GM18517 (cell line): ENCODE measurements at regions not wholly inside any gene's neighbourhood (a gene's known extent, or its start where the extent isn't known, plus 50 kb on each side); places are given as distances from the start of the nearest gene placed in this dataset.

Source experiments
- ATAC-seq: cut with Tn5 transposase; IDR thresholded peaks from one replicate; pipeline ENCODE4 v1.9.1; 2021; ENCODE audit warnings: mild to moderate bottlenecking, moderate library complexity; ENCODE audit not compliant: unreplicated experiment

DNA sequence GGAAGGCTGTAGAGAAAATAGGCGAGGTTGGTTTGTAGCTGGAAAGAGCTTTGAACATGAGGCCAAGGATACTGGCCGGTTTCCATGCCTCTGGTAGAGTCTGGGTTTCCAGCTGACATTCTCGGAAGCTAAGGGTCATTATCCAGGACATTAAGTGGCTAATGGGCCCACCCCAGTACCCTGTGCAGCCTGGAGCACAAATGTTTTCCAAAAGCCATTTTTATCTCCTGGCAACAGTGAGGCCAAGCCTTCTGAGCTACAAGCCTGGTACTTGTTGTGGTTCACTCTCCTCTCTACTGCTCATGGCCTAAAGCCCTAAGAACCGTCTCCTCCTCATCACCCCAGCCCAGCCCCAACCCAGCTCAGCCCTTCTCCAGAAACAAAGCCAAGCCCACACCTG lies 122.9 kb downstream of the DMRTA2 start:
- ATAC-seq = no peak

DNA sequence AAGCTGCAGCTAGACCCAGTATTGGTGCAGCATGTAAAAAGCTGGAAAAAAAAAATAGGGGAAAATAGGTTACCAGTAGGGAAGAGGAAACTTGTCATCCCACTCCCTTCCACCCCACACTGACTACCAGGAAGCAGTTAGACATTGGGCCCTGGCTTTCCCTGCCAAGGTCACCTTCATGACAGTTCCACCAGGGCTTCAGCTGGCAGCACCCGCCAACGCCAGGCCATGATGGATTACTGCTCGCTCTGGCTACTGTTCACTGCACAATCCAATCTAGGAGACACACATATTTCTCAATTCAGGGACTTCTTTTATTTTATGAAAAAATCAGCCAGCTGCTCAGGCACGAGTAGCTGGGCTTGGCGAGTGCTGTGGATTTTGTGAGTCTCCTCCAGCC lies 127.7 kb downstream of the DMRTA2 start:
- ATAC-seq = no peak

DNA sequence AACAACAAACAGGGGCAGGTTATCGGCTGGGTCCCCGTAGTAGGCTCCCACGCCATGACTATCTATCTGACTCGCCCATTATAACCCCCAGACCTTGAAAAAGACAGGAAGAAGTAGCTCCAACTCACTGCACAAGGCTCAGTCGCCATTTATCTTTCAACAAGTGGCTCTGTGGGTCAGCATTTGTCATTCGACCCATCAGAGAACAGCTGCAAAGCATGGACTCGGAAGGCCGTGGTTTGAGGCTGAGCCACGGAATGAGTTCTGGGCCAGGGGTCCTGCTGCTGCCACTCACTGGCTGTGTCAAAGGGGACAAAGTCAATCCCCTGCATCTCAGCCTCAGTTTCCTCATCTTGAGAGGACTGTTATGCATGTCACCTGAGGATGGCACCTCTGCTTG lies 131.0 kb downstream of the DMRTA2 start:
- ATAC-seq = no peak

DNA sequence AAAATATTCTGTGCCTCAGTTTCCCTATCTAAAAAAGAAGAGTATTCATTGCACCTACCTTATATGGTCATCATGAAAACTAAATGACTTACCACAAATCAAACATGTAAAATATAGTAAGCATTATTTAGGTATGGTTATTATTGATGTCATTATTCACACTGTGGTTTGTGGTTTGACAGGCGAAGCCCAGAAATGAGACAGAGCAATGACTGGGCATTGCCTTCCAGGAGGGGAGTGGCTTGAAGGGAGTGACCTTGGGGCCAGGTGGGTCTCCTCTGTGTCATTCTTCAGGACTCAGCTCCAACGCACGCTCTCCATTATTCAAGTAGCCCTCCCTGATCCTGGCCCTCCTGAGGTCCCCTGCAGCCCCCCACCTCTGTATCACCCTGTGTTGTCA lies 133.7 kb downstream of the DMRTA2 start:
- no peak for ATAC-seq

DNA sequence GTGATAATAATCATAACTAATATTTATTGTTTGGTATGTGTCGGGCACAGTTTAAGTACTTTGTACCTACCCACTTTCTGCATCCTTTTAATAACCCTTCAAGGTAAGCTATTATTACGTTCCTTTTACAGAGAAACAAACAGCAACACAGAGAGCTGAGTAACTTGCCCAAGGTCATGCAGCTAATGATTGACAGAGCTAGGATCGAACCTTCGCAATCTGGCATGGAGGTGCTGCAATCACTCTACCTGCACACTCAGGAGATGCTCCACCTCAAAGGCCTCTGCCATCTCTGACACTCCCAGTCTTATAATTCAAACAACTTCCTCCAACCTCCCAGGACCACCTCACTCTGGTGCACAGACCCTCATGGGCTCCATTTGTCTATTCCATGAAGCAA lies 137.2 kb downstream of the DMRTA2 start:
- ATAC-seq = no peak

DNA sequence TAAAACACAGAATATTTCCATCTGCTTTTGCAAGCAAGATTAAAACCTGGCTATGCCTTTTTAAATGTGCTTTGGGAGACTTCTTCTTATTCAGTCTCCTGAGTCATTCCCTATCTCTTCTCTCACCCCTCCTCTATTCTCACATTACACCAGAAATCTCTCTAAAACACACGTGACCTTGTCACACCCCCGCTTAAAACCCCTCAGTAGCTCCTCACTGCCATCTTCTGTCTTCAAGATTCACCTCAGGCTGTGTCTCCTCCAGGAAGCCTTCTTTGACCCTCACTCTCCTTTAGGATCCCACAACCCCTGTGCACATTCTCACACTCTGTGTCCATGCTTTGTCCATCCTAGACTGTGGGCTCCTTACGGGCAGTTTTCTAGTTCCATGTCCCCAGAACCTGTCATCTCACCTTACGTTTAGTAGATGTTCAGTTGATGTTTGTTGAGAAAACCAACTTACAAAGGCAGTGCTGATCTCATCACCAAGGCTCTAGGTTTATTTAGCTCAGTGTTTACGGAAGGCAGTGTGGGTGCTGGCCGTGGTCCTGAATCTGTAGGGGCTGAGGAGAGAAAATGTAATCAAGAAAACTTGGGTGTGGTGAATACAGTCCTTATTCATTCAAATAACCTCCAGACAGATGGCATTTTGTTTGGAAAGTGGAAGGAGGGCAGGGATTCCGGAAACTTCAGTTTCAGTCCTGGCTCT lies 143.5 kb downstream of the DMRTA2 start:
- no peak for ATAC-seq

DNA sequence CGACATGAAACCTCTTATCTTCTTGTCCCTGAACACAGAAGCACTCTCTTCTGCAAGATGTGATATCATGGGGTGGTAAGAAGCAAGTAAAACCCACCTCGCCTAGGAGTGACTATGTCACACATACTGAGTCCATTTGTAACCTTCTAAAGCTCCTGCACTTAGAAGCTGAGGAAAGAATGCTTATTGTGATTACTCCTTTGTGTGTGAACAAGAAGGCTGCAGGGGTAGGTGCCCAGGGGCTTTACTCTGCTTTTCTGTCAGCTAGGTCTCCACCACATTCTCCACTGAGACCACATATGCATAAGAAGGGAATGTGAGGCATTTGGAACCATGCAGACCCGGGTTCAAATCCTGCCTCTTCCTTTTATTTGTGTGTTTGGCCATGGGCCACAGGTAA lies 144.3 kb downstream of the DMRTA2 start:
- ATAC-seq = no peak

DNA sequence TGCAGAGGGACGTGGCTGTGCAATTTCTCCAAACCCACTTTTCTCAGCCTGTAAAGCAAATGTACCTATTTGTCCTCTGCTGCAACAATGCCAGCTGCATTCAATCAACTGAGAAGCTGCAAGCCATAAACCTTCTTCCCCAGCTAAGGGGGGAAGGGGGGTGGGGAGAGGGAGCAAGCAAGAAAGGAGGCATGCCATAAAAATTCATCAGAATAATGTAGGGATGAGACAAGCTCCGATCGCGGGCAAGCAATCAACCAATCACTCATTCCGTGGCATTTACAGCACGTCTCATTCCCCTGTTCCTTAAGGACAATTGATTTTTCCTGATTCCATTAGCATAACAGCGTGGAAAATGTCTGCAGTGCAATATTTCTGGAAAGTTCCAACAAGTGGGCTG lies 144.8 kb downstream of the DMRTA2 start:
- ATAC-seq = no peak

DNA sequence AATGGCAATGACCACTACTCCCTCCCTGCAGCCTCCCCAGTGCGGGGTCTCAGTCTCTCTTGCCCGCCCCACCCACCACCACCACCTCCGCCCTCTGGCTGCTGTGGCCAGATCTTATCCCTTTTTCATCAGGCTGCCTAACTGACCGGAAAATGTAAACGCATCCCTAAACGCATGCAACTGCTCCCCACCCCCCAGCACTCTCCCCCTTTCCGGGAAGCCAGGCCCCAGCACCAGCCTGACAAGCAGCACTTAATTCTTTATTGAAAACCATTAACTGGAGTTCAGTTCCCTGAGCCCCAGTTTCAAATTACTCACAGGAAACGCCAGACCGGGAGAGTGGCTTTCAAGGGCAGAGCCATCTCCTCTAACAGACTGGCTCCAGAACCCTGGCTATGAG lies 147.7 kb downstream of the DMRTA2 start:
- ATAC-seq = no peak

DNA sequence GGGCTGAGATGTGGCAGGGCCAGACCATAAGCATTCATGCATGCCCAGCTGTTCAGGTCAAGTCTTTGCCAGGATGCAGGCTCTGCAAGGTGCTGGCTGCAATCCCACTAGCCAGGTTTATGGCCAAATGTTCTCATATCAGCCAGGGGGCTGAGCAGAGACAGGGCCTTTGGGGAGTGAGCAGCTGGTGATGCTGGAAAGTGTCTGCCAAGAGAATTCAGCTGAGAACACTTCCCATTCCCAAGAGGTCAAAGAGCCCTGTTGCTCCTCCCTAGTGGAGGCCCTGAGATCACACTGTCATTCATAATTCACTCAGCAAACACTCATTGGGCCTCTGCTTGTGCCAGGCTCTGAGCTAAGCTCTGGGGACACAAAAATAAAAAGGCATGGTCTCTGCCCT lies 150.3 kb downstream of the DMRTA2 start:
- no peak for ATAC-seq

DNA sequence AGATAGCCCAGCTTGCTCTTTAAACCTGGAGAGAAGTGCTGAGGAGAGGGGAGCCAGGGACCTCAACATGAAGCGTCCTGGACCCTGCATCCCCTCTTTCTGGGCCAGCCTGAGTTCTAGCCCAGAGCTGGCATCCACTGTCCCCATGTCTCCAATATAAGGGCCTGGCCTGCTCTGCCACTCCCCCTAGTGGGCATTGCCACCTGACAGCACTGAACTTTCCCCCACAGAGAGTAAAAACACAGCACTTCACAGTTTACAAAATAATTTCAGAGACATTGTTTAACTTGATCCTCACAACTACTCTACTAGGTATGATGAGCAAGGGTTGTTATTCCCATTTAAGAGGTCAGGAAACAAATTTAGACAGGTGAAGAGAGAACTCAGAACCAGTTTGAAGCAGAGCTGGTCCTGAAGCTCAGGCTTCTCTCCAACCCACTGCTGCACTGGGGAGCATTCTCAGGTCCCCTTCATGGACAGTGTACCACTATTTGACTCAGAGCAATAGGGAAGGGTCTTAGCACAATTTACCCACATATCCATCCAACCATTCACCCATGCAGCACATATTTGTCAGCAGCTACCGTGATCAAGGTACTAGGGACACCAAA lies 151.2 kb downstream of the DMRTA2 start:
- ATAC-seq = no peak

DNA sequence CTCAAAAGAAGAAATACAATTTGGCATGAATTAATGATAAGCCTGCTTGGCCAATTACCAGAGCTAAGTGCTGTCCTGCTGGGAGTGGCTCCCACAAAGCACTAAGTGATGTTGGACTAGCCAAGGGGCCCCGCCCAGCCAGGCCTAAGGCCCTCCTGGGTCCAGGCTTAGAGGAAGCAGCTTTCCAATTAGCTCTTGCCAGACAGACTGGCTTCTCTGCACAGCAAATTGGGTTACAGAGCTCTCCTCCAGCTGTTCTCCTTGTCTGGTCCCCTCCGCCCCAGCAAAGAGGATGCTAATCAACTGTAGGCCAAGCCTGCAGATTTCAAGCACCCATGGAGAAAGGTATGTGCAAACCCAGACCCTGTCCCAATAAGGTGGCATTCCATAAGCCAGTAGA lies 151.9 kb downstream of the DMRTA2 start:
- no peak for ATAC-seq

DNA sequence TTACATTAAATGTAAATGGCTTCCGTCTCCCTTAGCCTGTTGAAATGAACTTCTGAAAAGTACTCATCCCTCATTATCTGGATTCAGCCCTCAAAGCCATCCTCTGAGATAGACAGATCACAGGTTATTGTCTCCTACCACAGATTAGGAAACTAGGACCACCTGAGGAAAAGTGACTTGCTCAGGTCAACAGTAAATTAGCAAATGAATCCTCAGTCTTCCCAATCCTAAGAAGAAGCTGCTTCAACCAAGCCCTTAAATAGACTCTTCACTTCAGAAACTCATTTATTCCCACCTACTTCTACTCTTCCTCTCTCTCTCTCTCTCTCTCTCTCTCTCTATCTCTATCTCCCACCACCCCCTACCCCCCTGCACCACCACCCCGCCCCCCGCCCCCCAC lies 152.3 kb downstream of the DMRTA2 start:
- no peak for ATAC-seq

DNA sequence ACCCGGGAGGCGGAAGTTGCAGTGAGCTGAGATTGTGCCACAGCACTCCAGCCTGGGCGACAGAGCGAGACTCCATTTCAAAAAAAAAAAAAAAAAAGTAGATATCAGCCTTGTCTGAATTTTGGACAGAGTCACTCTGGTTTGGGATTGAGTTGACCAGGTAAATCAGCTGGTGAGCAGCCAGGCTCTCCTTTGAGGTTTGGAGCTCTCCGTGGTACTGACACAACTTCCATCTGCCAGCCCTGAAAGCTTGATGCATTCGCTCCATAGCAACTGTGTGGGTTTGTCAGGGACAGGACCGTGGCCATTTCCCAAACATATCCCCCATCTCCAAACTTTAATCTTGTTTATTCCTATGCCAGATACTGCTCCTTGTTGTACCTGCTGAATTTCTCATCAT lies 155.2 kb downstream of the DMRTA2 start:
- no peak for ATAC-seq

DNA sequence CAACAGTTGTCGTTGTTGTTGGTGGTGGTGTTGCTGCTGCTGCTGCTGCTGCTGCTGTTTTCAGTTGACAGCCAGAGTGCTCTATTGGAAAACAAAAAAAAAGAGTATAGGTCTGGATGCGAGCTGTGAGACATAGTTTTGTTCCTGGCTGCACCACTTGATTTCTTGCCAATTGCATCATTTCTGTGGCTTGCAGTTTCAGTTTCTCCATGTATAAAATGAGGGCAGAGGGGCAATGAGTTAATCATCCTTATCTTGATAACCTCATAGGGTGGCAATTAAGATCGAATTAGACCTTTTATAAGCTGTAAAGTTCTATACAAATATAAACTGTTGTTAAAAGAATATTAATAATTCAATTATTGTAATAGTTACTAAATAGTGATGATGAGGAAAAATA lies 156.7 kb downstream of the DMRTA2 start:
- no peak for ATAC-seq

DNA sequence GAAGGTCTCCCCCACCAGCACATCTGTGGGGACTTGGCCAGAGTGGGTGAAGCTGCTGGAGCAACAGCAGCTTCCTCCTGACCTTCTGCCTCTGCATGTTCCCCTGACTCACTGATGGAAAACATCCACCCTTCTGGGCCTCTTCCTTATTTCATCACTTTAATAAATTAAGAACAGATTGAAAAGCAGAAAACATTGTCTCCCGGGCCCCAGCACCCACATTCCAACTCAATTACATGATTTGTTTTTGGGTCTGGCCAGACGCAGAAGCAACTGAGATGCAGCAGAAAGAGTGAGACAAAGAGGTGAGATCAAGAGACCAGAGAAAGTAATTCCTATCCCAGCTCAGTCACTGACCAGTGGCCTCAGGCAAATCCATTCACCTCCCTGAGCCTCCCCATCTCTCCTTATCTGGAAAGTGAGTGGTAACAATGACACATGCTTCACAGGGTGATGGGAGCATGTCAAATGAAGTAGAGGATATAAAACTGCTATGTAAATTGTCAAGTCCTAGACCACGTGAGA lies 157.1 kb downstream of the ELAVL4 start:
- no peak for ATAC-seq

DNA sequence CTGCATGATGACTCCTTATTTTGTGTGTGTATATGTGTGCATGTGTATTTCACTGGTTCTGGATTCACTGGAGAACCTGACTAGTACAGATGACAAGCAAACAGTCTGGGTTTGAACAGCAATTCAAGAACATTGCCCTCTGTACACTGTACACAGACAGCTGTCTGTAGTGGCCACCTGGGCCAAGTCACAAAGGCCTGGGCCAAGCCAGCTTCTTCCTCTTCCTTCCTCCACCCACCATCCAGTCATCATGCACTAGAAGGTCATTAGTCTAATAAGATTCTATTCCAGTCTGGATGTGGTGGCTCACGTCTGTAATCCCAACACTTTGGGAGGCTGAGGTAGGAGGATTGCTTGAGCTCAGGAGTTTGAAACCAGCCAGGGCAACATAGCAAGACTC lies 155.9 kb downstream of the ELAVL4 start:
- ATAC-seq = no peak

DNA sequence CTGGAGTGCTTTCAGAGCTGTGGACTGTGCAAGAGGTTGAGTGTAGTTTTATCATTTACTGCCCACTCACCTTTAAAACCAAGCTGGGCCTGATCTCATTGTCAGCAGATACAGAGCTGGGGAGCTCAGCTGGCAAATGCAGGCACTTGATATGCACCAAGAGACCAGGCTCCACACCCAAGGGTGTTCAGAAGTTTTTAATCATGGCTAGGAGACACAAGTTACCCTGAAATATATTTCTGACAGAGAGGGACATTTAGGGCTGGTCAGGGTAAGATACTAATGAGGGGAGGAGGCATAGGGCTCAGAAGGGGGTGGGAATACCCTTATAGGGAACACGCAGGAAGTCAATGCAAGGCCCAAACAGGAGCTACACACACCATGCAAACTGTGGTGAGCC lies 153.7 kb downstream of the ELAVL4 start:
- no peak for ATAC-seq

DNA sequence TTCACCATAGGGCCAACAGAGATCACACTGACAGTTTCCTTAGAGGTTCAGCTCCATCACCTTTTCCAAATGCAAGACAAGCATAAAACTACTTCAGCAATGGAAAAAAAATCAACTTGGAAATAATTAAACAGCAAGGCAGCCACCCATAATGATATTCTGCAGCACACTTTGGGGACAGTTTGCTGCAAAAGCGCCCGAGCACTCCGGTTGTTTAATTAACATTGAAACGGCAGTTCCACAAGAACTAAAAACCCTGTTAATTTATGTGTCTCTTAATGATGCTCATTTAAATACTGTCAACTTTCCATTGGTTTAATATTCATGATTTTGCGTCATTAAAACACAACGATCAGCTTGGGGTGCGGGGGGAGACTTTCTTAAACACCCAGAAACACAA lies 153.2 kb downstream of the ELAVL4 start:
- no peak for ATAC-seq

DNA sequence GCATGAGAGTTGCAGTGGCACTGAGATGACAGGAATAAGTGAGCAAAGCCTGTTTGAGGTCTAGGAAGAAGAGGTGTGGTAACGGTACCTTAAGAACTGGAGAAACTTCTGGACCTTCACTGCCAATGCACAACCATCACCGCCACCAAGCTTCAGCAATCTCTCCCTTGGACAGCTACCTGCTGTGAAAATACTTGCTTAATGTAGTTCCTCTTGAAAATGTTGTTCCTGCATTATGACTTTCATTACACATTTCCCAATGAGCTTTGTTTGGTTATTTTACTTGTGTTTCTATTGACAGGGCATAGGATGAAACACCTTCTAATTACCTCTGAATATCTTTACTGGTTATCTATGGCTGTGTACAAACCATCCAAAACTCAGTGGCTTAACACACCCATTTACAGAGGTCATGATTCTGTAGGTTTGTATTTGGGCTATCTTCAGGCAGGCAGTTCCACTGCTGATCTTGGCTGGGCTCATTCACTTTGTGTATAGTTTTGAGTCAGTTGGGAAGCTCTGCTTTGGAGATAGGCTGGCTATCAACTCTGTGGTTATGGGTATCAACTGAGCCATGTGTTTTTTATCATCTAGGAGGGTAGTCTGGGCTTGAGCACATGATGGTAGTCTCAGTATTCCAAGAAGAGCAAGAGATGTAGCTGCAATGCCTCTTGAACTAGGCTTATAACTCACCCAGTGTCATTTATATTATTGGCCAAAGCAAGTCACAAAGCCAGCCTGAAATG lies 149.4 kb downstream of the ELAVL4 start:
- no peak for ATAC-seq

DNA sequence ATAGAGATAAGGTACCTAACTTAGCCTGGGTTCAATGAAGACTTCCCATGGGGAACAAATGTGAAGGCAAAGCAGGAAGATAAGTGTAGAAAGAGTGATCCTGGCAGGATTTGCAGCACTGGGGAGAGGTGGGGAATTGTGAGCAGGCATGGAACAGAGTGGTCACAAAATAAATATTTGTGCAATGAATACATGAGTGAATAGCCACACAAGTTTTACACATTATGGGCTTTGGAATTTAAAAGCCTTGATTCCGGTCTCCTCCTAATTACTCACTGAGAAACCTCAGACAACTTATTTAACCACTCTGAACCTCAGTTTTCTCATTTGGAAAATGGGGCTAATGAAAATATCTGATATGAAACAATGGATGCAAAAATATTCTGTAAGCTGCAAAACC lies 148.3 kb downstream of the ELAVL4 start:
- ATAC-seq = no peak
